SJSA1 (cell line): ENCODE measurements at regions not wholly inside any gene's neighbourhood (a gene's known extent, or its start where the extent isn't known, plus 50 kb on each side); places are given as distances from the start of the nearest gene placed in this dataset.

Experiments
- DNase-seq, 2 experiments: peaks; one replicate each; pipeline ENCODE4 v3.0.0-alpha.2; 2015 to 2020; ENCODE audit warnings: low spot score in 2 of 2, low read depth in 1 of 2
- H3K27ac ChIP-seq: fragments of 250-450 bp; sonication (Bioruptor Pico); 2 replicates; pipeline ENCODE4 v1.5.1; 2020; ENCODE audit warnings: mild to moderate bottlenecking, moderate library complexity
- H3K27me3 ChIP-seq: fragments of 250-450 bp; sonication (Bioruptor Pico); replicated peaks from 2 replicates; pipeline ENCODE4 v1.5.1; 2020; ENCODE audit warnings: mild to moderate bottlenecking, moderate library complexity
- H3K36me3 ChIP-seq: fragments of 250-450 bp; sonication (Bioruptor Pico); 2 replicates; pipeline ENCODE4 v1.5.1; 2020; ENCODE audit warnings: mild to moderate bottlenecking
- H3K4me1 ChIP-seq: fragments of 250-450 bp; sonication (Bioruptor Pico); replicated peaks from 2 replicates; pipeline ENCODE4 v1.6.1; 2021; ENCODE audit warnings: mild to moderate bottlenecking
- H3K4me3 ChIP-seq: fragments of 250-450 bp; sonication (Bioruptor Pico); 2 replicates; pipeline ENCODE4 v1.5.1; 2020; ENCODE audit warnings: mild to moderate bottlenecking
- H3K9me3 ChIP-seq: fragments of 250-450 bp; sonication (Bioruptor Pico); replicated peaks from 2 replicates; pipeline ENCODE4 v1.5.1; 2020; ENCODE audit warnings: mild to moderate bottlenecking

- DNase-seq = no peak
- H3K9me3 ChIP-seq = no peaks in the 10 kb centered on the region
- H3K27me3 ChIP-seq = no peaks in the 10 kb centered on the region
- no peaks in the 10 kb centered on the region for H3K36me3 ChIP-seq
- no peak overlapping the region for H3K4me3 ChIP-seq
- H3K27ac ChIP-seq = no peak overlapping the region
- H3K4me1 ChIP-seq = no peaks in the 10 kb centered on the region
Measured at GRCh38 chr11:29002816-29003215, 894.6 kb downstream of the METTL15 start.

- no peaks in the 10 kb centered on the region for H3K4me1 ChIP-seq
- no peaks in the 10 kb centered on the region for H3K27me3 ChIP-seq
- DNase-seq = no peak
- H3K9me3 ChIP-seq = no peaks in the 10 kb centered on the region
- no peak overlapping the region for H3K4me3 ChIP-seq
- H3K27ac ChIP-seq = no peak overlapping the region
- no peaks in the 10 kb centered on the region for H3K36me3 ChIP-seq
Measured at GRCh38 chr11:28999620-29000019, 891.4 kb downstream of the METTL15 start.

DNA sequence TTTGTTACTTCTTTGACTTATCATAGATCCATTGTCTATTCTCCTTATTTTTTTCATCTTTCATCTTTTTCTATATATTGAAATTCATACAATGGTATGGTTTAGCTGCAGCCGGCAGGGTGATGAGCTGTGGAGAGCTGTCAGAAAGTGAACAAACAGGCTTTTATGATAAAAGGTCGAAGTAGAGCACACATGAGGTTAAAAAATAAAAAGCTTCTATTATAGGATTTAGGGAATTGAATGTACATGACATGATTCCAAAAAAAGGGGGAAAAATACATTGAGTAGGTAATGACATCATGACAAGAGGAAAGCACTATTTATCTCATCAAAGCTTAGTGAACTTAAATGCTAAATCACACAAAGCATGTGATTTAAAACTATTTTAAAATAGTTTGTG, 884.8 kb downstream of the METTL15 start:
- no peaks in the 10 kb centered on the region for H3K4me1 ChIP-seq
- H3K36me3 ChIP-seq = no peaks in the 10 kb centered on the region
- no peak overlapping the region for H3K27ac ChIP-seq
- no peak for DNase-seq
- no peaks in the 10 kb centered on the region for H3K9me3 ChIP-seq
- H3K27me3 ChIP-seq = no peaks in the 10 kb centered on the region
- no peak overlapping the region for H3K4me3 ChIP-seq

DNA sequence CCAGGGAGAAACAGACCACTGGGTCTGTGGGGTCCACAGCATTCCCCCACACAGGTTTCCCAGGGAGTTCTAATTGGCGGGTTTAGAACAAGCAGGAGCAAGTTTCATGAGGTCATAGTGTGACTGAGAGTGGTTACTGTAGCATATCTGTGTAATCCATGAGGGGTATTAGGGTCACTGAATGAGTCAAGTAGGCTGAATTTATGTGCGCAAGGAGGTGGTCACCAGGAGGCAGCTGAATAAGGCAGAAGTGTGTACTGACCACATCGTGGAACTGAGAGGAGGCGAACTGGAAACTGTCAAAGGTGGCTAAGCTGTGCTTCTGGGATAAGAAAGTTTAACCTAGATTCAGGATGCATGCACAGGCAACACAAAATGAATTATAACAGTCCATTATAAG, 876.0 kb downstream of the METTL15 start:
- Histone ChIP-seq H3K27ac (no peak overlapping the region), H3K36me3 (no peaks in the 10 kb centered on the region), H3K4me3 (no peak overlapping the region), H3K4me1 (0 out of 2 replicates have a peak, but pooled peaks cover 4% of the 10 kb centered on the region), H3K27me3 (no peaks in the 10 kb centered on the region), H3K9me3 (no peaks in the 10 kb centered on the region)
- no peak for DNase-seq

DNA sequence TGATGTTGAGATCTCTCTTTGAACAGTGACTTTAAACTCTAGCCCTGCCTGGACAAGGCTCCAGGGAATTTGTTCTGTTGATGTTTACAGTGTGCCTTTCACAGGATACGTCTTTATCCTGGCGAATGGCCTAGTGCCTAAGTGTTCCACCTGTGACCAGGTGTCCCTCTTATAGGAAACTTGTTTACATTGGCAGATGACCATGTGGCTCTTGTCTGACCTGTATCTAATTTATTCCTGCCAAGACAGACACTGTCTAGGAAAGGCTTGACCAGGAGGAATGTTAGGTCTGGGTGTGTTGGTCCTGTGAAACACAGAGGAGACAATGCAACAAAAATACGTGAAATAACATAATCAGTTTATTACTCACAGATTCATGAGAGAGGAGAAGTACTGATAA, 875.6 kb downstream of the METTL15 start:
- no peak overlapping the region for H3K27ac ChIP-seq
- no peaks in the 10 kb centered on the region for H3K9me3 ChIP-seq
- no peaks in the 10 kb centered on the region for H3K27me3 ChIP-seq
- H3K36me3 ChIP-seq = no peaks in the 10 kb centered on the region
- H3K4me1 ChIP-seq = 0 out of 2 replicates have a peak, but pooled peaks cover 4% of the 10 kb centered on the region
- H3K4me3 ChIP-seq = no peak overlapping the region
- no peak for DNase-seq

DNA sequence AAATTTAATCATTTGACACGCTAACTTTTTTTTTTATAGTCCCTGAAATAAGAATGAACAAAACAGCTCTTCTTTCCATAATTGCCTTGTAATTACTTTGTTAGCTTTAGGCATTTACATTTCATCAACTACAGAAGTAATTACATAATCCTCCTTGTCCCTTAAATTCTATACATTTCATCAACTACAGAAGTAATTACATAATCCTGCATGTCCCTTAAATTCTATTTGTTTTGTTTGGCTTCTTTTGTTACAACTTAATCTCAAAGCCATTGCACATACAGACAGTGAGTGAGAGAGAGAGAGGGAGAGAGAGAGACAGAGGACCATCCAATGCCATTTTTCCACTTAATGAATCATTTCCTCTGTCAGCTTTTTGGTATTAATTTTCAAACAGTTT, 873.2 kb downstream of the METTL15 start:
- Histone ChIP-seq H3K9me3 (no peaks in the 10 kb centered on the region), H3K4me3 (no peak overlapping the region), H3K4me1 (0 out of 2 replicates have a peak, but pooled peaks cover 4% of the 10 kb centered on the region), H3K36me3 (no peaks in the 10 kb centered on the region), H3K27ac (no peak overlapping the region), H3K27me3 (no peaks in the 10 kb centered on the region)
- DNase-seq = no peak

DNA sequence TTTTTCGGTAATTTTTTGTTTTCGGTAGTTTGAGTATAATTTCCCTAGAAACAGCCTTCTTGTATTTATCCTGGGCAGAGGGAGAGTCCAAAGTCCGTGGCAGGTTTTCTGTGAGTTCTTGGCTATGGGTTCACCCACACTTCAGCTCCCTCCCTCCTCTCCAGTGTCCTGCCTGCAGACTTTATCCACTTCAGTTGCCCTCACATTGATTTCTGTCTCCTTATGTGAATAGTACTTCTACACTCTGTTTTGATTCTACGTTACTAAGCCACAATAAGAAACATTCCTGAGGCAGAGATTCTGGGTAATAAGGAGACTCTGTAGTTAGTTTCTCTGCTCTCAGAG, 868.6 kb downstream of the METTL15 start:
- H3K36me3 ChIP-seq = no peaks in the 10 kb centered on the region
- no peak overlapping the region for H3K27ac ChIP-seq
- no peaks in the 10 kb centered on the region for H3K27me3 ChIP-seq
- H3K9me3 ChIP-seq = no peaks in the 10 kb centered on the region
- DNase-seq = no peak
- H3K4me3 ChIP-seq = no peak overlapping the region
- H3K4me1 ChIP-seq = 0 out of 2 replicates have a peak, but pooled peaks cover 4% of the 10 kb centered on the region

- no peak for DNase-seq
- H3K27ac ChIP-seq = no peak overlapping the region
Measured at GRCh38 chr11:28976012-28976800, 868.0 kb downstream of the METTL15 start.

GRCh38 chr11:28969832-28970231, 861.6 kb downstream of the METTL15 start:
- no peak for DNase-seq
- Histone ChIP-seq H3K9me3 (no peaks in the 10 kb centered on the region), H3K27me3 (no peaks in the 10 kb centered on the region), H3K4me3 (no peak overlapping the region), H3K4me1 (peaks cover 7% of the 10 kb centered on the region), H3K36me3 (no peaks in the 10 kb centered on the region), H3K27ac (no peak overlapping the region)

More at GRCh38 chr11:28976012-28976800, 868.0 kb downstream of the METTL15 start:
- Histone ChIP-seq H3K4me3 (no peak overlapping the region), H3K4me1 (no peaks in the 10 kb centered on the region), H3K36me3 (no peaks in the 10 kb centered on the region), H3K9me3 (no peaks in the 10 kb centered on the region), H3K27me3 (no peaks in the 10 kb centered on the region)

DNA sequence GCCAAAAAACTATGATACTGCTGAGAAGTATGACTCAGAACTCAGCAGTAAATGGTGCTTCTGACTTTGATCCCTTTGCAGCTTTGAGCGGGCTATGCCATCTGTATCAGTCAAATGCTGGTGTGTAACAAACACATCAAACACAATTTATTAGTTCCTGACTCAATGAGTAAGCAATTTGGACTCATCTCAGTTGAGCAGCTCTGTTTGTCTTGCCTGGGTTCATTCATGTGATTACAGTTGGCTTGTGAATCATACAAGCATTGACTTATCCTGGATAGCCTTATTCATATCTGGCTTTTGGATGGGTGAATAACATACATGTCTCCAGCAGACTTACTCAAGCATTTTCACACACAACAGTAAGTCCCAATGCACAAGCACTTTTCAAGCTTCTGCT, 858.8 kb downstream of the METTL15 start:
- DNase-seq = no peak
- H3K36me3 ChIP-seq = no peaks in the 10 kb centered on the region
- H3K4me3 ChIP-seq = no peak overlapping the region
- H3K27ac ChIP-seq = no peak overlapping the region
- no peaks in the 10 kb centered on the region for H3K9me3 ChIP-seq
- H3K4me1 ChIP-seq = peaks cover 24% of the 10 kb centered on the region
- no peaks in the 10 kb centered on the region for H3K27me3 ChIP-seq

- H3K4me1 ChIP-seq = peaks cover 24% of the 10 kb centered on the region
- no peaks in the 10 kb centered on the region for H3K36me3 ChIP-seq
- H3K9me3 ChIP-seq = no peaks in the 10 kb centered on the region
- no peaks in the 10 kb centered on the region for H3K27me3 ChIP-seq
- DNase-seq = no peak
- peak overlapping the region; percentile 79 for H3K27ac ChIP-seq
- no peak overlapping the region for H3K4me3 ChIP-seq
Measured at GRCh38 chr11:28965819-28966218, 857.6 kb downstream of the METTL15 start.

- no peaks in the 10 kb centered on the region for H3K9me3 ChIP-seq
- H3K4me3 ChIP-seq = no peak overlapping the region
- H3K36me3 ChIP-seq = no peaks in the 10 kb centered on the region
- DNase-seq = peak in 1 of 2 experiments; percentile 67
- H3K27ac ChIP-seq = peak overlapping the region; percentile 79
- no peaks in the 10 kb centered on the region for H3K27me3 ChIP-seq
- peaks cover 24% of the 10 kb centered on the region for H3K4me1 ChIP-seq
Measured at GRCh38 chr11:28964811-28965210, 856.6 kb downstream of the METTL15 start.

DNA sequence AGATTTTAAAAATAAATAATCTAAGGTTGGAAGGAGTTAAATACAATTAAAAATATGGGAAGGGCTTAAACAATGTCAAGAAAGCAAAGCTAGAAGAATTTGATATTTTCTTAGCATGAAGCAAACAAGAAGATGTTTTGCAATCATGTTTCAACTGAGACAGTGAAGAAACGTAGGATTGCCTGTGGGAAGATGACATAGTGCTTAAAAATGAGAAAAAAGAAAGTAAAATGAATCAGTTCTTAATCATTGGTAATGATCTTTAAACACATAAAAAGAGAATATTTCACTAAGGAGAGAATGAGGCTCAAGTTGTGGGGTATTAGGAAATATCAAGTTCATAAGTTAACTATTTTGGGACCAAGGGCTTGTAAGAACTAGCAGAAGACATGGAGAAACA, 855.0 kb downstream of the METTL15 start:
- Histone ChIP-seq H3K27ac (no peak overlapping the region), H3K27me3 (no peaks in the 10 kb centered on the region), H3K36me3 (no peaks in the 10 kb centered on the region), H3K4me1 (peaks cover 24% of the 10 kb centered on the region), H3K9me3 (no peaks in the 10 kb centered on the region), H3K4me3 (no peak overlapping the region)
- DNase-seq = no peak

DNA sequence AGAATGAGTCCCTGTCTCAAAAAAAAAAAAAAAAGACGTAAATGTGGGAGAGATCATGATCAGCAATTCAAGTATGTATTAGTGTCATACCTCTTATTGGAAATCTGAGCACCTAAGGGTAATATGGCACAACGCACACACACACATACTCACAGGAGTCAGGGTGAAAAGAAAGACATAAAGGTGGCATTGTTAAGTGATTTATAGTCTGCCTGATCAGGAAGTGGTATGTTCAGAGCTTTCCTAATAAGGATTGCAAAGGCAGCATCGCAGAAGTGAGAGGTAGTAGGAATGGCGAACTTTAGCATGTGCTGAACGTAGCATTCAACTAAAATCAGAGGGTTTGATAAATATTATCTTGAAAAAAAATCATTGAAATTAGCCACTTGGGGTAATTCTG, 854.3 kb downstream of the METTL15 start:
- peaks cover 24% of the 10 kb centered on the region for H3K4me1 ChIP-seq
- no peak overlapping the region for H3K4me3 ChIP-seq
- no peak overlapping the region for H3K27ac ChIP-seq
- no peaks in the 10 kb centered on the region for H3K9me3 ChIP-seq
- no peaks in the 10 kb centered on the region for H3K36me3 ChIP-seq
- DNase-seq = no peak
- no peaks in the 10 kb centered on the region for H3K27me3 ChIP-seq

GRCh38 chr11:28961726-28962125, 853.5 kb downstream of the METTL15 start:
- Histone ChIP-seq H3K27me3 (no peaks in the 10 kb centered on the region), H3K4me1 (peaks cover 24% of the 10 kb centered on the region), H3K36me3 (no peaks in the 10 kb centered on the region), H3K4me3 (no peak overlapping the region), H3K27ac (no peak overlapping the region), H3K9me3 (no peaks in the 10 kb centered on the region)
- DNase-seq = no peak
